HG03039 (cell line): ENCODE measurements at regions not wholly inside any gene's neighbourhood (a gene's known extent, or its start where the extent isn't known, plus 50 kb on each side); places are given as distances from the start of the nearest gene placed in this dataset.
"Not testable (repeated sequence)": the region's sequence is repeated elsewhere in the genome, so short reads cannot be mapped to it uniquely, and the experiment has no call there.

Experiments used
- ATAC-seq: cut with Tn5 transposase; IDR thresholded peaks from one replicate; pipeline ENCODE4 v1.9.1; 2021; ENCODE audit warnings: mild to moderate bottlenecking, moderate library complexity; ENCODE audit not compliant: unreplicated experiment

- ATAC-seq, result not testable (repeated sequence)
Observed at GRCh38 chr9:85878872-85879597, 61.9 kb upstream of the NAA35 start.

DNA sequence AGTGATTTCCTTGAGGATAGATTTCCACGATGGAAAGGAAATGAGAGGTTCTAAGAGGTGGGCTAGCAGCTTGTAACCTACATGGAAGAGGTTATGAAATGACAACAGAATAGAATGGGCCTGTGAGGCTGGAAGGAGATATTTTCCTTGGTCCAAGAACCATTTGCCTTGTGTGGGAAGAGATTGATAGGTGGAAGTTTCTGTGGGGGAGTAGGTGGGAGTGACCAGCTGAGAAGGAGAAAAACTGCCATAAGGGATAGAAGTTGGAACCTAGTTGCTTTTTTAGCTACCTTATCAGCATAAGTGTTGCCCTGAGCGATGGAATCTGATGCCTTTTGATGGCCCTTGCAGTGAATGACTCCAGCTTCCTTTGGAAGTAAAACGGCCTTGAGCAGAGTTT is 60.4 kb upstream of the NAA35 start:
- ATAC-seq, result not testable (repeated sequence)

- ATAC-seq, result no peak
Observed at GRCh38 chr9:85884256-85884655, 56.7 kb upstream of the NAA35 start.

GRCh38 chr9:85890962-85891361 is 50.0 kb upstream of the NAA35 start:
- ATAC-seq, result no peak
